Bronchial epithelial cell (primary cell): ENCODE measurements at regions not wholly inside any gene's neighbourhood (a gene's known extent, or its start where the extent isn't known, plus 50 kb on each side); places are given as distances from the start of the nearest gene placed in this dataset.

Experiments
- DNase-seq: peaks from one replicate; pipeline ENCODE4 v3.0.0-alpha.2; 2010; ENCODE audit warnings: low read depth
- FAIRE-seq: peaks from 2 replicates; lab custom pipeline; 2011; peaks lifted over from hg19 to GRCh38; lab: Jason Lieb, UNC
- H3K27me3 ChIP-seq: 2 replicates; pipeline ENCODE4 v1.5.1; 2011; ENCODE audit warnings: low read length; ENCODE audit not compliant: control insufficient read depth, insufficient read depth
- H3K36me3 ChIP-seq: 2 replicates; pipeline ENCODE4 v1.5.1; 2011; ENCODE audit warnings: low read length; ENCODE audit not compliant: control insufficient read depth, insufficient read depth
- H3K4me3 ChIP-seq: 2 replicates; pipeline ENCODE4 v1.5.1; 2011; ENCODE audit warnings: mild to moderate bottlenecking, low read depth, low read length, control low read depth
- CTCF ChIP-seq: IDR thresholded peaks from 2 replicates; pipeline ENCODE4 v1.5.1; 2011; ENCODE audit warnings: mild to moderate bottlenecking, moderate library complexity, low read length, control low read depth, inconsistent platforms; ENCODE audit not compliant: insufficient read depth, severe bottlenecking

DNA sequence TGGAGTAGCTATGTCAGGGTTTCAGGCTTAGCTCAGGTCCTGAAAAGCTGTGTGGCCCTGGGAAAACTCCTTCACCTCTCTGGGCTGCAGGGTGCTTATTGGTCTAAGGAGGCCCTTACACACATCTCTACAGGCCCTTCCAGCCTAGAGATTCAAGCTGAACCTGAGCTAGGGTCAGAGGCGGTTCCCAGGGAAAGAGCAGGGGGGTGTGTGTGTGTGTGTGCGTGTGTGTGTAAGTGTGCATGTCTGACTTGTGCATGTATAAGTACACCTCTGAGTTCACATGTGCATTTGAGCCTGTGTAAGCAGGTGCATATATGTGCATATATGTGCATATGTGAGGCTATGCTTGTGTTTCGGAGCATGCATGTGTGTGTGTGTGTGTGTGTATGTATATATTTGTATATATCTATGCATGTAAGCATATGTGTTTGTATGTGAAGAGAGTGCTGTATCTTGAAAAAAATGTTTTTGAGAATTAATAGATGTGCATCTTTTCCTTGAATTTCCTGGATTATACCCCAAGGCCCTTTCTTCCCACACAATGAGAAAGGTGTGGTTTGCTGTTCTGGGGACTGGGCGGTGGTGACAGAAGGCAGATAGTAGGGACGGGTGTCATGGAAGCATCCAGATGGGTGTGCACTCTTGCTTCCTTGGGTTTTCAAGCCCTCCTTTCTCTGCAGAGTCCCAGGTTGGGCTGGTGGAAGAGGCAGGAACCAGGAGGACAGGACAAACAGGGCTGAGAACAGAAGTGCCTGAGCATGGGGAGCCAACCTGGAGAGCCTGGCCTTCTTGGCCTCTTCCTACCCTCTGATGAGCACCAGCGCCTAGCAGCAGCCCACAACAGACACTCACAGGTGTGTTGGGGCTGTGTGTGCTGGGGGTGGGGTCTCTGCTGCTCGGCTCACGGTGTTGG lies 150.3 kb upstream of the TSHZ3 start:
- no peak for DNase-seq

GRCh38 chr19:31500197-31500830 lies 151.1 kb upstream of the TSHZ3 start:
- FAIRE-seq, result no peak
- no peak for TF ChIP-seq CTCF
- Histone ChIP-seq H3K4me3 (no peak overlapping the region), H3K36me3 (no peaks in the 10 kb centered on the region), H3K27me3 (no peaks in the 10 kb centered on the region)
- no peak for DNase-seq

More for the DNA sequence above, 150.3 kb upstream of the TSHZ3 start:
- Histone ChIP-seq H3K36me3 (no peaks in the 10 kb centered on the region), H3K4me3 (no peak overlapping the region), H3K27me3 (no peaks in the 10 kb centered on the region)
- TF ChIP-seq CTCF, result no peak
- no peak for FAIRE-seq

DNA sequence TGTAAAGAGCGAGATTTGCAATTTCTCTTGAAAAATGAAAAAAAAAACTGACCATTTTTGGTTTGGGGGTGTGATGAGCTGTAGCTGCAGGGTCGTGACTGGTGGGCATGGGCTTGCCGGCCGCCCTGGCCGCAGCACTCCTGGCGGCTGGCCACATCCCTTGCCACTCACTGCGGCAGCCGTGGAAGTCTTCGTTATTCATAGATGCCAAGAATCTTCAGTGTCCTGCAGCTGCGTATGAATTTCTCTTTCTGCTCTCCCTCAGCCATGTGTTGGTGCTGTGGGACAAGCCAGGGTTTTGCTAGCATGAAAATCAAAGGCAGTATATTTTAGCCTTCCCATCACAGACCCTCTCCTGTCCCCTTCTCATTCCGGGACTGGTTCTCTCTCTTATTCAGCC lies 151.7 kb upstream of the TSHZ3 start:
- FAIRE-seq, result no peak
- H3K27me3 ChIP-seq, result no peaks in the 10 kb centered on the region
- no peaks in the 10 kb centered on the region for H3K36me3 ChIP-seq
- no peak for DNase-seq
- no peak for TF ChIP-seq CTCF
- no peak overlapping the region for H3K4me3 ChIP-seq

DNA sequence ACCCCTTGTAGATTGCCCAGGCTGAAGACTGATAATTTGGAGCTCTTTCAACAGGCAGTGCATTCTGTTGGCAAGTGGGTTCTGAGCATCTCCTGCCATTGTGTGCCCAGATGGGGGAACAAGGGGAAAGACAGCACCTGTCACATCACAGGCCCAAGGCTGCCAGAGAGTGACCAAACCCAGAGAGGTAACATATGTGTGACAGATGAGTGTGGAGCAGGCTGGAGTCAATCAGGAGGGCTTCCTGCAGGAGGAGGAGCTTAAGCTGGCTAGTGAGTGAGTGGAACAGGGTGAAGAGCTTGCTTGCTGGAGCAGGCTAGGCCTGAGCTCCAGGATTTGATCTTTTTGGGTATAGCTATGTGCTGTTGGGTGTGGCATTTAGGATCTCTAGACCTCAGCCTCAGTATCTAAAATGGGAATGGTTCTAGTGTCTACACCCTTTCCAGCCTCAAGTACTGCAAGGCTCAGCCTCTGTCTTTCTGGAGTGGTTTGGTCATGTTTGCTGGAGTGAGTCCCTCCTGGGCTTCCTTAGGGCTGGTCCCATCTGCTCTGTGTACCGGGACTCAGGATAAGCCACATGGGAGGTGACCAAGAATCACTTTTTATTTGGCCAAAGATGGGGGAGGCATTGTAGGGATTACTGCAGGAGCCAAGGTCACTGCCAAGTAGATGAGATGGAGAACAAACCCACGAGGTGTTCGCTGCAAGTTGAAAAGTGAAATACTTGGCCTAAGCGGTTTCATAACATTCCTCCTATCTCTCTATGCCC lies 152.4 kb upstream of the TSHZ3 start:
- Histone ChIP-seq H3K27me3 (no peaks in the 10 kb centered on the region), H3K4me3 (no peak overlapping the region), H3K36me3 (no peaks in the 10 kb centered on the region)
- no peak for DNase-seq
- peak; percentile 13 for FAIRE-seq
- TF ChIP-seq CTCF, result no peak

- no peaks in the 10 kb centered on the region for H3K36me3 ChIP-seq
- H3K27me3 ChIP-seq, result no peaks in the 10 kb centered on the region
- FAIRE-seq (no peak), DNase-seq (no peak)
- no peak overlapping the region for H3K4me3 ChIP-seq
- no peak for TF ChIP-seq CTCF
Measured at GRCh38 chr19:31502536-31503170, 153.4 kb upstream of the TSHZ3 start.
